ENCODE measurements at regions not wholly inside any gene's neighbourhood (a gene's known extent, or its start where the extent isn't known, plus 50 kb on each side); places are given as distances from the start of the nearest gene placed in this dataset.
"Not testable (repeated sequence)": the region's sequence is repeated elsewhere in the genome, so short reads cannot be mapped to it uniquely, and the experiment has no call there.

DNA sequence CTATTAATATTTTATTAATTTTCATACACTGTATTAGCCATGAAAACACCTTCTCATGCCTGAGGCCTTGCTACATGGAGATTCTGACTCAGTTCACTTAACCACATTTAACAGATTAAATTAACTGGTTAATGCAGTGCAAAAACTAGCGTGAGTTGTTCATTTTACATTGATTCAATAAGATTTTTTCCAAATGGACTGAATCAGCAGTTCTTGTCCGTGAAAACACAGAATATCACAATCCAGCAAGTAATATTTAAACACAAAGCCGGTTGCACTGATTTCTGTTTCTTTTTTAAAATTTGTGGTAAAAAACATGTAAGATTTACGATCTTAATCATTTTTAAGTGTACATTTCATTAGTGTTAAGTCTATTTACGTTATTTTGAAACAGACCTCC is 118.2 kb upstream of the THUMPD2 start:
- Histone ChIP-seq H3K9me3 (ENCODE audit: control insufficient read depth in 1 of 2, low read length in 2 of 2) (no peaks in the 10 kb centered on the region), H3K36me3 (ENCODE audit: control insufficient read depth in 1 of 2, insufficient read depth in 2 of 2, low read length in 2 of 2) (no peaks in the 10 kb centered on the region), H3K4me1 (ENCODE audit: control insufficient read depth in 1 of 2, insufficient read depth in 2 of 2, low read length in 2 of 2) (no peaks in the 10 kb centered on the region), H3K27ac (ENCODE audit: low read length) (no peak overlapping the region), H3K27me3 (ENCODE audit: low read depth, low read length) (no peaks in the 10 kb centered on the region), H3K4me3 (ENCODE audit: low read depth in 1 of 2, low read length in 2 of 2) (no peak overlapping the region)

DNA sequence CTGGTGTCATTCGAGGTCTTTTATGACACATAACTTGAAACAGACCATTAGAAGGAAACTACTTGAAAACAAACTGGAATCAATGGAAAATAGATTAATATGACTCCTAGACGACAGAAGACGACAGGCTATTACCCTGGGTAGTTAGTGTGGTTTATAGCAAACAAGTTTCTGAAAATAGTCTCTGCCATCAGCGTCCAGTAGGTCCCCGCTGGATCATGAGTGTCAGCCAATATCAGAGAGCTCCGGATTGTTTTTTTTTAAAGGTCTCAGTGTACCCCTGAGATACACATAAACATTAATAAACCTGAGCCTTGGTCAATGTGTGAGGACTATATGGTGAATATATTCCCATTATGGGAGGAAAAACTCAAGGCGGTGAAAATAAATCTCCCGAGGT is 115.0 kb upstream of the THUMPD2 start:
- no peaks in the 10 kb centered on the region for H3K9me3 ChIP-seq (ENCODE audit: control insufficient read depth in 1 of 2, low read length in 2 of 2)
- H3K36me3 ChIP-seq (ENCODE audit: control insufficient read depth in 1 of 2, insufficient read depth in 2 of 2, low read length in 2 of 2), result no peaks in the 10 kb centered on the region
- no peak overlapping the region for H3K27ac ChIP-seq (ENCODE audit: low read length)
- no peaks in the 10 kb centered on the region for H3K4me1 ChIP-seq (ENCODE audit: control insufficient read depth in 1 of 2, insufficient read depth in 2 of 2, low read length in 2 of 2)
- no peak overlapping the region for H3K4me3 ChIP-seq (ENCODE audit: low read depth in 1 of 2, low read length in 2 of 2)
- H3K27me3 ChIP-seq (ENCODE audit: low read depth, low read length), result no peaks in the 10 kb centered on the region

DNA sequence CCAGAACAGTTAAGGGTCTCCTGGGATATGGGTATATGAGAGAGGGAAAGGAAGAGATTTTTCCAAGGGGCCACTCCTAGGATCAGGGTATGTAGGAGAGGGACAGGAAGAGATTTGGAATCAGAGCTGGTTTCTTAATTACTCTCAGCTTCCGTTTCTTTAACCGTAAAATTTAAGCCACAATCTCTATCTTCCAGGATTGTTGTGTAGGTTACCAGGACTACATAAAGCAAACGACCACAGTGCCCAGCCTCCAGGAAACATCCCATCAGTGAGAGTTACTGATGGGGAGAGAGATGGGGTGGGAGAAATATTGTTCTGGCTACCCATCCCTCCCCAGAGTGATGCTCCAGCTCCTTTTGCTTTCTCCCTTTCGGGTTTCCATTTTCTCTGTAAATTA is 114.6 kb upstream of the THUMPD2 start:
- Histone ChIP-seq H3K36me3 (ENCODE audit: control insufficient read depth in 1 of 2, insufficient read depth in 2 of 2, low read length in 2 of 2) (no peaks in the 10 kb centered on the region), H3K4me3 (ENCODE audit: low read depth in 1 of 2, low read length in 2 of 2) (no peak overlapping the region), H3K4me1 (ENCODE audit: control insufficient read depth in 1 of 2, insufficient read depth in 2 of 2, low read length in 2 of 2) (no peaks in the 10 kb centered on the region), H3K9me3 (ENCODE audit: control insufficient read depth in 1 of 2, low read length in 2 of 2) (no peaks in the 10 kb centered on the region), H3K27ac (ENCODE audit: low read length) (no peak overlapping the region), H3K27me3 (ENCODE audit: low read depth, low read length) (no peaks in the 10 kb centered on the region)

DNA sequence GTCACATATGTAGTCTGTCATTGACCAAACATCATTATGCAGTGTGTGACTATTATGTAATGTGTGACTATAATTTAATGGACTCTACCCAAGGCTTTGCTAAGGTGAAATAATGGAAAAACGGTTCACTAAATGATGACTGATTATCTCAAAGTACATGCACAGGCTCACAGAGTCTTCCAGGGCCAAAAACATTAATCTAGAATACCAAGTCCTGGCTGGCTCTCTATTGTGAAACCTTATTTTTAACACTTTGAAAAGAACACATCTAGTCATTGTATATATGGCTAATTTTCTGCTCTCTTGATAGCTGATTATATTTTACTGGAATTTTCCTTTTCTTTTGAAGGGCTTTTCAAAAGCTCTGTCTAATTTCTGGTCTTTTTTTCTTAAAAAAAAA is 102.9 kb upstream of the THUMPD2 start:
- Histone ChIP-seq H3K4me1 (ENCODE audit: control insufficient read depth in 1 of 2, insufficient read depth in 2 of 2, low read length in 2 of 2) (peaks cover 0 to 8% of the 10 kb centered on the region in 2 donors), H3K4me3 (ENCODE audit: low read depth in 1 of 2, low read length in 2 of 2) (no peak overlapping the region), H3K36me3 (ENCODE audit: control insufficient read depth in 1 of 2, insufficient read depth in 2 of 2, low read length in 2 of 2) (no peaks in the 10 kb centered on the region), H3K27me3 (ENCODE audit: low read depth, low read length) (no peaks in the 10 kb centered on the region), H3K27ac (ENCODE audit: low read length) (peak overlapping the region; percentile 18), H3K9me3 (ENCODE audit: control insufficient read depth in 1 of 2, low read length in 2 of 2) (no peaks in the 10 kb centered on the region)

DNA sequence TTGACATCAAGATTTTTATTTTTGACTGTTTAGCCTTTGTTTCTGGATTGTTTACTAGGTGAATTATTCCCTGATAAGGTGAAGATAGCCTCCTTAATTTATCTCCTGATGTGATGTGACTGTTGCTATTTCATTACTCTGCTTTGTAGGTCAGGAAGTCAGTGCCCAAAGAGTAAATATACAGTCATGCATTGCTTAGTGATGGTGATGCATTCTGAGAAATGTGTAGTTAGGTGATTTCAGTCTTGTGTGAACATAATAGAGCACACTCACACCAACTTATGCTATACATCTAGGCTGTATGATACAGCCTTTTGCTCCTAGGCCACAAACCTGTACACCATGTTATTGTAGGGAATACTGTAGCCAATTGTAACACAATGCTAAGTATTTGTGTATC is 102.4 kb upstream of the THUMPD2 start:
- Histone ChIP-seq H3K9me3 (ENCODE audit: control insufficient read depth in 1 of 2, low read length in 2 of 2) (no peaks in the 10 kb centered on the region), H3K4me1 (ENCODE audit: control insufficient read depth in 1 of 2, insufficient read depth in 2 of 2, low read length in 2 of 2) (peaks cover 0 to 8% of the 10 kb centered on the region in 2 donors), H3K36me3 (ENCODE audit: control insufficient read depth in 1 of 2, insufficient read depth in 2 of 2, low read length in 2 of 2) (no peaks in the 10 kb centered on the region), H3K4me3 (ENCODE audit: low read depth in 1 of 2, low read length in 2 of 2) (no peak overlapping the region), H3K27me3 (ENCODE audit: low read depth, low read length) (no peaks in the 10 kb centered on the region), H3K27ac (ENCODE audit: low read length) (peak overlapping the region; percentile 18)

DNA sequence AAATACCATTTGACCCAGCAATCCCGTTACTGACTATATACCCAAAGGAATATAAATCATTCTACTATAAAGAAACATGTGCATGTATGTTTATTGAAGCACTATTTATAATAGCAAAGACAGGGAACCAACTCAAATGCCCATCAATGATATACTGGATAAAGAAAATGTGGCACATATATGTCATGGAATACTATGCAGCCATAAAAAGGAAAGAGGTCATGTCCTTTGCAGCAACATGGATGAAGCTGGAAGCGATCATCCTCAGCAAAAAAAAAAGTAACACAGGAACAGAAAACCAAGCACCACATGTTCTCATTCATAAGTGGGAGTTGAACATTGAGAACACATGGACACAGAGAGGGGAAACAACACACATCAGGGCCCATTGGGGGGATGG is 99.9 kb upstream of the THUMPD2 start:
- not testable (repeated sequence) for H3K27ac ChIP-seq (ENCODE audit: low read length); H3K4me3 ChIP-seq (ENCODE audit: low read depth in 1 of 2, low read length in 2 of 2); H3K27me3 ChIP-seq (ENCODE audit: low read depth, low read length); H3K36me3 ChIP-seq (ENCODE audit: control insufficient read depth in 1 of 2, insufficient read depth in 2 of 2, low read length in 2 of 2); H3K9me3 ChIP-seq (ENCODE audit: control insufficient read depth in 1 of 2, low read length in 2 of 2)
- peaks cover 0 to 16% of the 10 kb centered on the region in 2 donors for H3K4me1 ChIP-seq (ENCODE audit: control insufficient read depth in 1 of 2, insufficient read depth in 2 of 2, low read length in 2 of 2)

DNA sequence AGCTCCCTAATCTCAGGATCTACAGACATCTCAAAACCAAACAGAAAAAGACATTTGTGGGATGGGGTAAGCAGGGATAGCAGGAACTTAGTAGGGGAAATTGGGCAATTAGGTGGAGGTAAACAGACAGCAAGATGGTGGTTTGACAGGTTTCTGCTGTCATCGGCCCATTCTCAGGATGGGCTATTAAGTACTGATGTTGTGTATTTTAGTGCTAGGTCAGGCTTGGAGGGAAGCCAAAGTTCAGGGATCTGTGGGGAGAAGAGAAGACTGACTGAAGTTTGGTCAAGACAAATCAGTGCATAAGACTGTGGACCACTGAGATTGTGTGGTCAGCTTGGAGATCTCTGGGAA is 96.8 kb upstream of the THUMPD2 start:
- Histone ChIP-seq H3K36me3 (ENCODE audit: control insufficient read depth in 1 of 2, insufficient read depth in 2 of 2, low read length in 2 of 2) (no peaks in the 10 kb centered on the region), H3K27ac (ENCODE audit: low read length) (no peak overlapping the region), H3K9me3 (ENCODE audit: control insufficient read depth in 1 of 2, low read length in 2 of 2) (no peaks in the 10 kb centered on the region), H3K27me3 (ENCODE audit: low read depth, low read length) (no peaks in the 10 kb centered on the region), H3K4me1 (ENCODE audit: control insufficient read depth in 1 of 2, insufficient read depth in 2 of 2, low read length in 2 of 2) (peaks cover 0 to 8% of the 10 kb centered on the region in 2 donors), H3K4me3 (ENCODE audit: low read depth in 1 of 2, low read length in 2 of 2) (no peak overlapping the region)

DNA sequence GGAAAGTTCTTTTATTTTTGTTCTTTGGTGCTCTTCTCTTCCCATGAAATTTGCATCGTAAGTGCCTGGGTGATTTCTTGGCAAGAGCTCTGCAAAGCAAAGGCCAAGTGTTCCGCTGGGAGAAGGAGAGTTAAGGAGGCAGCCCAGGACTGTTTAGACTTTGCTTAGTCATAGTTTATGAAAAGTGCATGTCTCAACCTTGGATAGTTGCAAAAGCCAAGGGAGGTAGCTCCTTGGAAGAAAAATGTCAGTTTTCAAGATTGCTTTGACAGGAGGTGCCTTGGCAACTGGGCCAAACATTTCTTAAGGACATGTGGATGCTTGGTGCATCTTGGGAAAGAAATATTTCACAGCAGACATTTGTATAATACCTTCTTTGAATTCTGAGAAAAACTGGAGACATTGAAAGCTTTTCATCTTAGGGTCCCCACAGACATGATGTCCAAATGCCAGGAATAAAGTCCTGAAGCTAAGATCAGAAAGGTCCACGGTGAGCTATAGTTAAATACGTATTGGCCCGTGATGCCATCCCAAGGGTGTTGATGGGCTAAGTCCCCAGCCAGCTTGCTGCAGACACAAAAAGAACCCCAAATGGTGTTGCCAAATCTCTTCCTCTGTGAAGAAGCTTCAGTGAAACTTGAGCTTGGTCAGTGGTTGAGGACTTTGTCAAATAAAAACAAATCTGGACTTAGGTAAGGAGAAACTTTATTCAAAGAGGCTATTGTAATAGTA is 96.3 kb upstream of the THUMPD2 start:
- no peaks in the 10 kb centered on the region for H3K36me3 ChIP-seq (ENCODE audit: control insufficient read depth in 1 of 2, insufficient read depth in 2 of 2, low read length in 2 of 2)

DNA sequence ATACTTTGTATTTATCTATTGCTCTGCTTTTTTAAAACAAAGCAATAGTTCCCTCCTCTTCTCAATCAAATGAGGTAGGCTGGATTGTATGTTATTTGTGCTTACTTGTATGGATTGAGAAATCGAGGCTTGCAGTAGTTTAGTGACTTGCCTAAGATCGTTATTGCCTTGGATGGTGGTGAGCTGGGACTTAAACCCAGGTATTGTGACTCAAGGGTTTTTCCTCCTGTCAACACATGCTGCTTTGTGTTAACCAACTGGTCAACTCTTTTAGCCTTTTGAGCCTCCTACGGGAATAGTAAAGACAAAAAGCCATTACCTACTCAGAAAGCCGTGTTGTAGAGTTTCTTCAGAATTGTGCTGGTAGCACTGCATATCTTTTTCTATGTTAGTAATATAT is 95.2 kb upstream of the THUMPD2 start:
- H3K27me3 ChIP-seq (ENCODE audit: low read depth, low read length), result no peaks in the 10 kb centered on the region
- H3K36me3 ChIP-seq (ENCODE audit: control insufficient read depth in 1 of 2, insufficient read depth in 2 of 2, low read length in 2 of 2), result no peaks in the 10 kb centered on the region
- H3K9me3 ChIP-seq (ENCODE audit: control insufficient read depth in 1 of 2, low read length in 2 of 2), result no peaks in the 10 kb centered on the region
- peaks cover 0 to 8% of the 10 kb centered on the region in 2 donors for H3K4me1 ChIP-seq (ENCODE audit: control insufficient read depth in 1 of 2, insufficient read depth in 2 of 2, low read length in 2 of 2)
- no peak overlapping the region for H3K27ac ChIP-seq (ENCODE audit: low read length)
- no peak overlapping the region for H3K4me3 ChIP-seq (ENCODE audit: low read depth in 1 of 2, low read length in 2 of 2)

More for the DNA sequence above, 96.3 kb upstream of the THUMPD2 start:
- Histone ChIP-seq H3K27ac (ENCODE audit: low read length) (no peak overlapping the region), H3K9me3 (ENCODE audit: control insufficient read depth in 1 of 2, low read length in 2 of 2) (no peaks in the 10 kb centered on the region), H3K4me3 (ENCODE audit: low read depth in 1 of 2, low read length in 2 of 2) (no peak overlapping the region), H3K4me1 (ENCODE audit: control insufficient read depth in 1 of 2, insufficient read depth in 2 of 2, low read length in 2 of 2) (peaks cover 0 to 8% of the 10 kb centered on the region in 2 donors), H3K27me3 (ENCODE audit: low read depth, low read length) (no peaks in the 10 kb centered on the region)

DNA sequence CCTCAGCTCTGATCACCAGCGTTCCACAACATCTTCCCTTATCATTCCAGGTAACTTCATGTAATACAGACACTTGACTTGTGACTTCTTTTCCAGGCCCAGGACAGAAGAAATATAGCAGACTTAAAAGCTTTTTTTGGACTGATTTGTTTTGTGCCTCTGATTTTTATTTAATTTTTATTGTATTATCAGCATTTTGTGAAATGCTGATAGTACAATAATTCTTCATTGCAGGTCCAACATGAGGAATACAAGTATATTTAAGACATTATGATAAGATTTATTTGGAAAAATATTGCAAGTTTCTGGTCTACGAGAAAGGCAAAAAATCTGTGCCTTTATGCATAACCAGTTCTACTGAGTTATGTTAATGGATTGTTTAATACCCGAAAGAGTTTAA is 94.5 kb upstream of the THUMPD2 start:
- H3K27me3 ChIP-seq (ENCODE audit: low read depth, low read length), result no peaks in the 10 kb centered on the region
- no peaks in the 10 kb centered on the region for H3K36me3 ChIP-seq (ENCODE audit: control insufficient read depth in 1 of 2, insufficient read depth in 2 of 2, low read length in 2 of 2)
- no peak overlapping the region for H3K4me3 ChIP-seq (ENCODE audit: low read depth in 1 of 2, low read length in 2 of 2)
- no peaks in the 10 kb centered on the region for H3K9me3 ChIP-seq (ENCODE audit: control insufficient read depth in 1 of 2, low read length in 2 of 2)
- no peak overlapping the region for H3K27ac ChIP-seq (ENCODE audit: low read length)
- peaks cover 0 to 8% of the 10 kb centered on the region in 2 donors for H3K4me1 ChIP-seq (ENCODE audit: control insufficient read depth in 1 of 2, insufficient read depth in 2 of 2, low read length in 2 of 2)

DNA sequence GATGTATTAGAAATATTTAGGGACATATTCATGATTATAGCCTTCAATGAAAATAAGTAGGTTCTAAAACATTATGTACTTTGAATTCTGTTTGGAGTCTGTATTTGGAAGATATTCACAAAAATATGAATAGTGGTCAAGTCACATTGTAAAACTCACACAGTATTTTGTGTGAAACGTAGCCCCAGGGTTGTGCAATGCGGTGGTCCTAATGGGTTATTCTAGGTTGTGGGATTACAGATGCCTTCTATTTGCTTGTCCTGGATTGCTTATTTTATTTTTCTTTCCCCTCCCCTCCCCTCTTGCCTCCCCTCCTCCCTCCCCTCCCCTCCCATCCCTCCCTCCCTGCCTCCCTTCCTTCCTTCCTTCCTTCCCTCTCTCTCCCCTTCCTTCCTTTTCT is 93.7 kb upstream of the THUMPD2 start:
- Histone ChIP-seq H3K4me3 (ENCODE audit: low read depth in 1 of 2, low read length in 2 of 2) (no peak overlapping the region), H3K4me1 (ENCODE audit: control insufficient read depth in 1 of 2, insufficient read depth in 2 of 2, low read length in 2 of 2) (peaks cover 0 to 8% of the 10 kb centered on the region in 2 donors), H3K27me3 (ENCODE audit: low read depth, low read length) (no peaks in the 10 kb centered on the region), H3K27ac (ENCODE audit: low read length) (no peak overlapping the region), H3K36me3 (ENCODE audit: control insufficient read depth in 1 of 2, insufficient read depth in 2 of 2, low read length in 2 of 2) (no peaks in the 10 kb centered on the region), H3K9me3 (ENCODE audit: control insufficient read depth in 1 of 2, low read length in 2 of 2) (no peaks in the 10 kb centered on the region)

DNA sequence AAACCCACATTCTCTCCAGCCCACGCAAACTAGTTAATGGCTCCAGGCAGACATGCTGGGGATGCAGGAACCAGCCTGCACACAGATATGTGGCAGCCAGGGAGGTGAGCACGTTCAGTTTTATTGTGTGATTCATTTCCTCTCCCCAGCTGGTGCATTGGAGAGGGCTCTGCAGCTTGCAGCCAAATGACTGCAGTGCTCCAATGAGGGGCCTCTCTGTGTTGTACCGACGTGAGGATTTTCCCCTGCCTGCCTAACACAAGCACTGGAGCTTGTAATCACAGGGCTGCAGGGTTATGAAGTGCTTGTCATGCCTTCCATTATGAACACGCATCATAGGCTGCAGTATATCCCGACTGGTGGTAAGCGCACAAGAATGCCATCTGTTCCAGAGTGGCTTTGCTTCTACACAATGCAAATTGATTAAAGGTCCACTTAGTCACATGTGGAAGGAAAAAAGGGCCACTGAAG is 92.3 kb upstream of the THUMPD2 start:
- no peaks in the 10 kb centered on the region for H3K27me3 ChIP-seq (ENCODE audit: low read depth, low read length)
- H3K9me3 ChIP-seq (ENCODE audit: control insufficient read depth in 1 of 2, low read length in 2 of 2), result no peaks in the 10 kb centered on the region
- no peak overlapping the region for H3K27ac ChIP-seq (ENCODE audit: low read length)
- H3K4me1 ChIP-seq (ENCODE audit: control insufficient read depth in 1 of 2, insufficient read depth in 2 of 2, low read length in 2 of 2), result peaks cover 0 to 8% of the 10 kb centered on the region in 2 donors
- H3K4me3 ChIP-seq (ENCODE audit: low read depth in 1 of 2, low read length in 2 of 2), result no peak overlapping the region
- no peaks in the 10 kb centered on the region for H3K36me3 ChIP-seq (ENCODE audit: control insufficient read depth in 1 of 2, insufficient read depth in 2 of 2, low read length in 2 of 2)

All from muscle layer of duodenum (tissue), 2 donors.